K562 (cell line): ENCODE measurements at regions not wholly inside any gene's neighbourhood (a gene's known extent, or its start where the extent isn't known, plus 50 kb on each side); places are given as distances from the start of the nearest gene placed in this dataset.

Experiments used
- ATAC-seq: fragments of 200-7000 bp; cut with Tn5 transposase; 3 replicates; pipeline ENCODE4 v1.9.1; 2020; ENCODE audit warnings: moderate library complexity
- BruUV-seq: library from RNA; stranded (reverse); fragments of 400-500 nt; replicated peaks from 2 replicates; lab custom pipeline; 2021; lab: Mats Ljungman, UMichigan
- CTCF ChIA-PET: fragments of 300-600 bp; formaldehyde crosslinking; extraction: SDS; loops from one replicate; lab custom pipeline; 2021; ENCODE audit warnings: low intra/inter-chr PET ratio; lab: Yijun Ruan, JAX
- POLR2A ChIA-PET: fragments of 300-600, 350-650 bp; sonication (Branson Sonifier 250); formaldehyde crosslinking; extraction: SDS; loops from one replicate; lab custom pipeline; 2021; ENCODE audit warnings: antibody characterized with exemption, inconsistent platforms; lab: Yijun Ruan, JAX
- DNase-seq, 4 experiments: peaks; one replicate each; pipeline versions ENCODE4 v3.0.0 to v3.0.0-alpha.2; 2011 to 2018; ENCODE audit warnings: low spot score in 3 of 4, mixed read lengths in 3 of 4; ENCODE audit errors: extremely low read depth in 1 of 4
- FAIRE-seq: peaks from 2 replicates; lab custom pipeline; 2011; peaks lifted over from hg19 to GRCh38; lab: Jason Lieb, UNC
- H2AFZ ChIP-seq: 2 replicates; pipeline ENCODE4 v1.6.0; 2011; ENCODE audit warnings: low read depth, low read length, control low read depth, inconsistent platforms
- H3K27ac ChIP-seq: fragments of 200-600 bp; 3 replicates; pipeline ENCODE4 v1.8.0; 2011; ENCODE audit warnings: low read depth, mild to moderate bottlenecking, control low read depth, inconsistent platforms, low read length, moderate library complexity, mixed read lengths; ENCODE audit errors: extremely low read depth
- H3K27me3 ChIP-seq, 2 experiments: fragments of 300-600 bp in 1 of 2; 2 replicates in 1 of 2; 3 replicates in 1 of 2; pipeline versions ENCODE4 v1.6.0 to v1.8.0; 2011; ENCODE audit warnings: inconsistent platforms in 2 of 2, low read length in 2 of 2, mild to moderate bottlenecking in 1 of 2, mixed read lengths in 1 of 2, moderate library complexity in 1 of 2; ENCODE audit not compliant: control insufficient read depth in 2 of 2, insufficient read depth in 2 of 2
- H3K36me3 ChIP-seq: fragments of 300-600 bp; 3 replicates; pipeline ENCODE4 v1.8.0; 2011; ENCODE audit warnings: mild to moderate bottlenecking, low read length, inconsistent platforms; ENCODE audit not compliant: control insufficient read depth, insufficient read depth
- H3K4me1 ChIP-seq, 2 experiments: fragments of 200-600 bp in 1 of 2; replicated peaks in 1 of 2; 2 replicates in 1 of 2; 3 replicates in 1 of 2; pipeline versions ENCODE4 v1.5.1 to v1.8.0; 2011; ENCODE audit warnings: inconsistent platforms in 2 of 2, low read length in 2 of 2, mild to moderate bottlenecking in 1 of 2, mixed read lengths in 1 of 2, moderate library complexity in 1 of 2; ENCODE audit not compliant: control insufficient read depth in 2 of 2, insufficient read depth in 2 of 2
- H3K4me2 ChIP-seq: 2 replicates; pipeline ENCODE4 v1.6.1; 2011; ENCODE audit warnings: low read length, control low read depth, inconsistent platforms, mixed read lengths; ENCODE audit not compliant: insufficient read depth
- H3K4me3 ChIP-seq: fragments of 200-600 bp; sonication (generic), shearing (Covaris generic); 2 replicates; pipeline ENCODE4 v1.5.1; 2016; ENCODE audit warnings: control low read depth, inconsistent platforms
- H3K79me2 ChIP-seq: fragments of 200-600 bp; 3 replicates; pipeline ENCODE4 v1.8.0; 2011; ENCODE audit warnings: low read length, inconsistent platforms; ENCODE audit not compliant: control insufficient read depth, insufficient read depth
- H3K9ac ChIP-seq, 2 experiments: 2 replicates each; pipeline versions ENCODE4 v1.6.0 to v1.6.1; 2011; ENCODE audit warnings: low read depth in 2 of 2, low read length in 2 of 2, control low read depth in 1 of 2, inconsistent platforms in 1 of 2, mild to moderate bottlenecking in 1 of 2, mixed read lengths in 1 of 2; ENCODE audit not compliant: insufficient read depth in 1 of 2
- H3K9me1 ChIP-seq: one replicate; pipeline ENCODE4 v1.6.0; 2011; ENCODE audit warnings: inconsistent platforms, mild to moderate bottlenecking, low read length, moderate library complexity; ENCODE audit not compliant: control insufficient read depth, insufficient read depth
- H3K9me3 ChIP-seq: replicated peaks from 2 replicates; pipeline ENCODE4 v1.5.1; 2011; ENCODE audit warnings: low read depth, low read length, inconsistent platforms; ENCODE audit not compliant: control insufficient read depth, insufficient read depth
- H4K20me1 ChIP-seq: replicated peaks from 2 replicates; pipeline ENCODE4 v1.6.1; 2011; ENCODE audit warnings: low read length, inconsistent platforms, mixed read lengths; ENCODE audit not compliant: control insufficient read depth, insufficient read depth
- AFF4 ChIP-seq: sonication (generic); formaldehyde crosslinking; IDR thresholded peaks from 2 replicates; pipeline ENCODE4 v1.8.0; 2023; ENCODE audit warnings: mild to moderate bottlenecking, missing genetic modification reagents
- FOXJ2 ChIP-seq: fragments of 200-800 bp; sonication (Bioruptor generic); IDR thresholded peaks from 2 replicates; pipeline ENCODE4 v1.6.1; 2016; ENCODE audit warnings: missing genetic modification characterization, missing compliant biosample characterization
- GATA2 ChIP-seq: sonication (generic); formaldehyde crosslinking; IDR thresholded peaks from 2 replicates; pipeline ENCODE4 v1.4.0; 2020; ENCODE audit warnings: mild to moderate bottlenecking, missing genetic modification reagents
- MITF ChIP-seq: IDR thresholded peaks from 2 replicates; pipeline ENCODE4 v1.6.1; 2014; ENCODE audit warnings: antibody characterized with exemption
- MTF1 ChIP-seq: fragments of 250-450 bp; sonication (Bioruptor Pico); IDR thresholded peaks from 2 replicates; pipeline ENCODE4 v1.9.0; 2021; ENCODE audit warnings: moderate library complexity, mild to moderate bottlenecking, inconsistent platforms, borderline replicate concordance
- NCOA6 ChIP-seq: fragments of 450-650 bp; IDR thresholded peaks from 2 replicates; pipeline ENCODE4 v1.6.1; 2017; ENCODE audit warnings: mild to moderate bottlenecking
- NR2C2 ChIP-seq, 2 experiments: fragments of 200-800 bp in 1 of 2; sonication (Bioruptor generic) in 1 of 2; sonication (generic) in 1 of 2; formaldehyde crosslinking in 1 of 2; IDR thresholded peaks; 2 replicates each; pipeline versions ENCODE4 v1.6.1 to v1.8.0; 2016 to 2022; ENCODE audit warnings: mild to moderate bottlenecking in 1 of 2, missing compliant biosample characterization in 1 of 2, missing genetic modification characterization in 1 of 2, missing genetic modification reagents in 1 of 2
- PYGO2 ChIP-seq: fragments of 450-650 bp; IDR thresholded peaks from 2 replicates; pipeline ENCODE4 v1.6.1; 2016; ENCODE audit warnings: mild to moderate bottlenecking, missing genetic modification characterization, moderate library complexity, missing compliant biosample characterization
- RUNX1 ChIP-seq: sonication (generic); IDR thresholded peaks from 2 replicates; pipeline ENCODE4 v1.6.1; 2016; ENCODE audit warnings: antibody characterized with exemption, low read depth
- SNIP1 ChIP-seq: fragments of 450-650 bp; IDR thresholded peaks from 2 replicates; pipeline ENCODE4 v1.7.1; 2017; ENCODE audit warnings: low read depth, mild to moderate bottlenecking
- ZBTB1 ChIP-seq: sonication (generic); formaldehyde crosslinking; IDR thresholded peaks from 2 replicates; pipeline ENCODE4 v1.8.1; 2023; ENCODE audit warnings: missing genetic modification reagents, low read depth, mild to moderate bottlenecking, borderline replicate concordance
- ZNF316 ChIP-seq: fragments of 450-650 bp; IDR thresholded peaks from 2 replicates; pipeline ENCODE4 v1.6.1; 2016
- WGBS: fragments of 100-300 bp; shearing (Covaris generic); methylation state at CpG from one replicate; pipeline ENCODE4 v1.1.6; 2016; ENCODE audit warnings: low coverage, mixed read lengths; ENCODE audit not compliant: insufficient coverage; ENCODE audit errors: missing lambda C conversion rate; 5-methylcytosine and 5-hydroxymethylcytosine counted together
- in situ Hi-C: fragments of 300-500 bp; cut with MboI; formaldehyde crosslinking; loops from 4 replicates; pipeline ENCODE4 v1.15.0; 2018; ENCODE audit warnings: inconsistent platforms, mixed read lengths
- intact Hi-C: fragments of 100-400 bp; cut with micrococcal nuclease; formaldehyde crosslinking; loops from 2 replicates; pipeline ENCODE4 v1.14.2; 2022

GRCh38 chr10:130254662-130255061, 118.5 kb downstream of the GLRX3 start:
- Histone ChIP-seq H3K4me1 (no peaks in the 10 kb centered on the region), H3K9ac (no peak overlapping the region), H3K27ac (no peak overlapping the region), H3K4me2 (no peak overlapping the region), H3K9me1 (no peaks in the 10 kb centered on the region), H3K27me3 (peaks cover 0 to 7% of the 10 kb centered on the region in 2 experiments; a peak in 1 of 5 replicates), H3K79me2 (no peaks in the 10 kb centered on the region), H2AFZ (no peak overlapping the region), H3K4me3 (no peak overlapping the region), H4K20me1 (no peaks in the 10 kb centered on the region), H3K36me3 (no peaks in the 10 kb centered on the region), H3K9me3 (no peaks in the 10 kb centered on the region)
- no peak for ATAC-seq
- in situ Hi-C loops: no loop called here
- TF ChIP-seq MTF1: no peak
- TF ChIP-seq NR2C2 (CRISPR knock-in tag; IDR thresholded peaks at IDR 0.05): no peak
- no peak for TF ChIP-seq NR2C2 (tag; IDR thresholded peaks at IDR 0.05)
- WGBS: 0% methylated on average over 4 of the region's 5 CpGs
- ChIA-PET POLR2A (no interaction called here), CTCF (no interaction called here)
- no peak for DNase-seq
- intact Hi-C loops: no loop called here
- no TSS peak for BruUV-seq
- no peak for FAIRE-seq

GRCh38 chr10:130255777-130256176, 119.6 kb downstream of the GLRX3 start:
- Histone ChIP-seq H3K4me3 (no peak overlapping the region), H3K9ac (no peak overlapping the region), H3K9me1 (no peaks in the 10 kb centered on the region)
- intact Hi-C loops: no loop called here
- TF ChIP-seq GATA2 (CRISPR knock-in tag) (no peak), FOXJ2 (tag) (no peak), AFF4 (CRISPR knock-in tag) (no peak), SNIP1 (no peak), NCOA6 (no peak), PYGO2 (tag) (no peak), MITF (no peak), RUNX1 (no peak), ZBTB1 (CRISPR knock-in tag) (no peak), ZNF316 (no peak)
- TF ChIP-seq, all 486 proteins: peak for 0
- BruUV-seq: no TSS peak
- Histone ChIP-seq H3K9me3 (no peaks in the 10 kb centered on the region), H3K79me2 (no peaks in the 10 kb centered on the region), H3K4me1 (no peaks in the 10 kb centered on the region), H3K27ac (no peak overlapping the region), H3K27me3 (peaks cover 0 to 7% of the 10 kb centered on the region in 2 experiments; a peak in 1 of 5 replicates), H4K20me1 (no peaks in the 10 kb centered on the region), H3K36me3 (no peaks in the 10 kb centered on the region), H3K4me2 (no peak overlapping the region), H2AFZ (no peak overlapping the region)
- CTCF ChIA-PET: no interaction called here
- no peak for DNase-seq
- no peak for ATAC-seq
- POLR2A ChIA-PET: no interaction called here
- WGBS: 5% methylated on average over 5 of the region's 5 CpGs
- in situ Hi-C loops: no loop called here
- FAIRE-seq: no peak
